ENCODE measurements at regions not wholly inside any gene's neighbourhood (a gene's known extent, or its start where the extent isn't known, plus 50 kb on each side); places are given as distances from the start of the nearest gene placed in this dataset.

DNA sequence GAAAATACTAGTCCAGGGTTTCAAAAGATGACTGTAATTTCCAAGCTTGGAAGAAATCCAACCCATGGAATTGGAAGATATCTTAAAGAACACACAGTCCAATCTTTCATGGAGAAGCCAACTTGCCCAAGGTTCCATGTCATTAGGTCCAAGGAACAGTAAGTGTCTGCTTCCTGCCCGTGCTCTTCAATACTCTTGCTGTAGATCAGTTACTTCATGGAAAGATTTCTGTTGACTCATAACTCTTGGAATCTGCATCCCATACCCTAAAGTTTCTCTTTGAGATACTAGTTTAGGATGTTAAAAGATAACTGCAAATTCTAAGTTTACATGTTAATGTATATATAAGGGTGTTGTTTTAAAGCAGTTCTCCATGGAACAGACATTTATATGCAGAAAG is 127.9 kb upstream of the SLC13A1 start:
- TF ChIP-seq, protein P1, sequence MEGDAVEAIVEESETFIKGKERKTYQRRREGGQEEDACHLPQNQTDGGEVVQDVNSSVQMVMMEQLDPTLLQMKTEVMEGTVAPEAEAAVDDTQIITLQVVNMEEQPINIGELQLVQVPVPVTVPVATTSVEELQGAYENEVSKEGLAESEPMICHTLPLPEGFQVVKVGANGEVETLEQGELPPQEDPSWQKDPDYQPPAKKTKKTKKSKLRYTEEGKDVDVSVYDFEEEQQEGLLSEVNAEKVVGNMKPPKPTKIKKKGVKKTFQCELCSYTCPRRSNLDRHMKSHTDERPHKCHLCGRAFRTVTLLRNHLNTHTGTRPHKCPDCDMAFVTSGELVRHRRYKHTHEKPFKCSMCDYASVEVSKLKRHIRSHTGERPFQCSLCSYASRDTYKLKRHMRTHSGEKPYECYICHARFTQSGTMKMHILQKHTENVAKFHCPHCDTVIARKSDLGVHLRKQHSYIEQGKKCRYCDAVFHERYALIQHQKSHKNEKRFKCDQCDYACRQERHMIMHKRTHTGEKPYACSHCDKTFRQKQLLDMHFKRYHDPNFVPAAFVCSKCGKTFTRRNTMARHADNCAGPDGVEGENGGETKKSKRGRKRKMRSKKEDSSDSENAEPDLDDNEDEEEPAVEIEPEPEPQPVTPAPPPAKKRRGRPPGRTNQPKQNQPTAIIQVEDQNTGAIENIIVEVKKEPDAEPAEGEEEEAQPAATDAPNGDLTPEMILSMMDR (IDR thresholded peaks at IDR 0.05 in 8 of 11, conservative IDR thresholded peaks at IDR 0.05 in 3 of 11): no peak
- no peak for TF ChIP-seq POLR2A (IDR thresholded peaks at IDR 0.05)

All from spleen (tissue), 7 donors.